NCI-H187 treated with DMSO at 0.1 percent for 48 hours (cell line): ENCODE measurements at regions not wholly inside any gene's neighbourhood (a gene's known extent, or its start where the extent isn't known, plus 50 kb on each side); places are given as distances from the start of the nearest gene placed in this dataset.

Experiments used
- DNase-seq: peaks from one replicate; lab custom pipeline; 2025; lab: John Stamatoyannopoulos, UW

DNA sequence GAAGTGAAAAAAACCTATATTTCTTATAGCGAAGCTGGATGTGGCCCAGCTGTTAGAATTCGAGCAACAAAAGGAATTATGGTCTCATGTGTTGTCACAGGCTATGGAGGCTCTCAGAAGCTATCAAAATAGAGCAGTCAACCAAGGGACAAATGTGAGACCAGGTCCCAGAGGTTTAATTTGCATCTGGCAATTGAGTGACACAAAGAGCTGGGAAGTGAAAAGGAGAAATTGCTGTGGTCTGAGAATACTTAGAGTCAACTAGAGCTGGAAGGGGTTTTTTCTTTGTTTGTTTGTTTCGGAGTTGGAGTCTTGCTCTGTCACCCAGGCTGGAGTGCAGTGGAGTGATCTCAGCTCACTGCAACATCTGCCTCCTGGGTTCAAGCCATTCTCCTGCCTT, 61.3 kb upstream of the SMAD3 start:
- no peak for DNase-seq

GRCh38 chr15:67005294-67005996, 60.0 kb upstream of the SMAD3 start:
- DNase-seq: no peak

DNA sequence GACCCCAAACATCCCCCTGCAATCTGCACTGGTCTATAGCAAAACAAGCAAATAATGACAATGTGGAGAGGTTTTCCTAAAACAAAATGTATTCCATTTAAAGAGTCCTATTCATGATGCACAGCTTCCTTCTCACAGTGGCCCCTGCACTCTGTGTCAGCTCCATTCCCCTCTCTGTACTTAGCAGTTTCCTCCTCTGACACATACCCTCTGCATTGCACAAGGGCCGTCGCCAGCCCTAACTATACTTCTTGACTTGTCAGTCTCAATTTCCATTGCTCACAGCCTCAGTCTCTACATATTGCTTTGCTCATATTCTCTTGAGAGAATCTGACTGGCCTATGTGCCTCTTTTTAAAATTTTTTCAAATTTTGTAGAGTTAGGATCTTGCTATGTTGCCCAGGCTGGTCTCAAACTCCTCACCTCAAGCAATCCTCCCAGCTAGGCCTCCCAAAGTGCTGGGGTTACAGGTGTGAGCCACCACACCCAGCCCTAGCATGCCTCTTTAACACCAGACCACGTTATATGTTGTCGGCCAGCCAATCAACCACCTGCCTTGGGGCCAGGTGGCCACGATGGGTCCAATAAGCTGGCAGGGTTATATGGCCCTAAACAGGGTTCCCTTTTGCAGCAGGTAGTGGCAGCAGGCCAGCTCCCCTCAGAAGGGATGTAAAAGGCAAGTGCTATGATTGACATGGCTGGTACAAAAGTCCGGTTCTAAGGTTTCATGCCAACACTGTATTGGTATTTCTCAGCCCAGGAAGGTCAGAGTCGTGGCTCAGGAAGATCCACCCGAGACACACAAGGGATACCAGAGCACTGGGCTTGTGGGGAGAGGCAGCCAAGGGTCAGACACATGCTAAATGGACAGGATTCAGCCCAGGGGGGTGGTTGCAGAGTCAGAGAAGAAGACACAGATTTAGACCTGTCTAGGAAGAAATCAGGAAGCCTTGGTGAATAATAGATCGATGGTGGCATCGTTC, 59.0 kb upstream of the SMAD3 start:
- no peak for DNase-seq

- no peak for DNase-seq
These were observed 55.5 kb upstream of the SMAD3 start for GRCh38 chr15:67009576-67010569.

DNA sequence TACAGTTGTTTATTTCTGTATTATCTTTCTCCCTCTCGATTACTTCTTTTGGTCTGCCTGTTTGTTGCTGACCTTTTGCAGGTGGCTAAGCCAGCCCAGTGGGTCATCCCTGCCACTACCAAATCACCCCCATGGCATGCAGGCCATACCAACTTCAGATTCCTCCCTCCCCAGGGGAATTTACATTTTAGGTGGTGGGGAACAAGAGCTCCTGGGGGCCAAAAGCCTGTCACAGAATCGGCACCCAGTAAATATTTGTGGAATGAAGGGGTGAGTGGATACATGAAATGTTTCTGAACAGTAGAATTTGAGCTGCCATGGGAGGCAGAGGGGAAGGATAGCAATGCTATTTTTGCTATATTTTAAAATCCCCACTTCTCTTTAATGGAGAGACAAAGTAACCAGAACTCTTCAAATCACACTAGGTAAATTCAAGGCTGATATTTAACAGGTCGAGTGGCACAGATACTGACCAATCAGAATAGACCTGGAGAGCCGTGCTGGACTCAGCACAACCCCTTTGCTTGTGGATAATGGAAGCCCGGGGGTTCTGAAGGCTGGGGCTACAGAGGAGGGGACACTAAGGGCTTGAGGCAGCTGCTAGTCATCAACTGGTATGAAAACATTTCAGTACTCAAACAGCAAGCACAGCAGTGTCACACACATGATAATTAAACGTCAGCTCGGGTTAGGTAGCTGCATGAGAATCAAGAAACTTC, 54.3 kb upstream of the SMAD3 start:
- DNase-seq: no peak

- DNase-seq: no peak
These were observed 53.8 kb upstream of the SMAD3 start for GRCh38 chr15:67011617-67012005.

DNA sequence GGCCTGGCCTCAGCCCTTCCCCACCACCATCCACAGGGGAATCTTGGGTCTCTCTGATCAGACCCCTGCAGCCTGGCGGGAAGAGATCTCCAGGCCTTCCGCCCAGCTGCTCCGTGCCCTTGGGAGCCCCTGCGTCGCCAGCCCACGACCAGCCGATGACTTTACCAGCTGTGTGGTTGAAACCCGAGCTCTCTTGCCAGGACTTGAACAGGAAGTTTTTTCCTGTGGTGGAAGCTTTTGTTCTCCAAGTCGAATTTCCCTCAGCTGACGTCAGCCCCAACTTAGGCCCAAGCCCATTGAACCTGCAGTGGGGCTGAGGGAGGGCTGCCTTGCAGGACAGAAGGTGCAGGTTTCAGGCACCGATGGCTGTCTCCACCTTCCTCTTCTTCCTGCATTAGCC, 51.7 kb upstream of the SMAD3 start:
- no peak for DNase-seq
